Type B pancreatic cell (in vitro differentiated cells): ENCODE measurements at regions not wholly inside any gene's neighbourhood (a gene's known extent, or its start where the extent isn't known, plus 50 kb on each side); places are given as distances from the start of the nearest gene placed in this dataset.

Source experiments
- DNase-seq: peaks from one replicate; pipeline ENCODE4 v3.0.0; 2021; ENCODE audit warnings: mixed read lengths; ENCODE audit not compliant: unreplicated experiment; ENCODE audit errors: extremely low spot score
- H3K27ac Mint-ChIP-seq: 2 replicates; pipeline ENCODE4 v1.8.0; 2021; ENCODE audit warnings: mild to moderate bottlenecking, mixed read lengths
- H3K27me3 Mint-ChIP-seq: 2 replicates; pipeline ENCODE4 v1.8.0; 2021; ENCODE audit warnings: mixed read lengths
- H3K36me3 Mint-ChIP-seq: 2 replicates; pipeline ENCODE4 v1.8.0; 2021; ENCODE audit warnings: mixed read lengths
- H3K4me1 Mint-ChIP-seq: one replicate; pipeline ENCODE4 v1.8.0; 2021; ENCODE audit warnings: mixed read lengths; ENCODE audit not compliant: unreplicated experiment
- H3K4me3 Mint-ChIP-seq: 2 replicates; pipeline ENCODE4 v1.8.0; 2021; ENCODE audit warnings: mild to moderate bottlenecking, mixed read lengths
- H3K9me3 Mint-ChIP-seq: 2 replicates; pipeline ENCODE4 v1.8.0; 2021; ENCODE audit warnings: mixed read lengths
- TF ChIP-seq, protein P1 (sequence below): fragments of 200-600 bp; sonication (generic); conservative IDR thresholded peaks from 2 replicates; pipeline ENCODE4 v1.5.0; 2021; ENCODE audit warnings: antibody characterized with exemption, mild to moderate bottlenecking

DNA sequence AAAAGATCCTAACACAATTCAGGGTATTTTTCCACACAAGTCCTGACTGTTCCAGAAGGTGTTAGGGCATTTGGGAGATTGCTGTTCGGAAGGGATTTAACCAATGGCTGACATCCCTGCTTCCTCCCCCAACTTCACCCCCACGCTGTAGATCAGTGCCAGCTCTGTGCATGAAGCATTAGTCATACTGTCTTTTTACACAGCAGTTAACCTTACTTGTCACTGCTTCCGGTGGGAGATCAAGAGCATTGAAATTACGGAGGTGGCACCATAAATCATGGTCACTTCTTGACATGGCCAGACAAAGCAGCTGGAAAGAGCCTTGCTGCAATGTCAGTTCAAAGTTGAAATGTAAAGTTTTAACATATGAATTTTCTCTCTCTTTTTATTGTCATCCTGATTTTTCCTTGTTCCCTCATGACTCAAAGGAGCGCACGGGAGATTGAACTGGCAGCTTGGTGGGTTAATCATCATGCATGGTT lies 70.2 kb downstream of the HRH4 start:
- H3K36me3 Mint-ChIP-seq, result no peaks in the 10 kb centered on the region
- no peak for DNase-seq
- H3K4me1 Mint-ChIP-seq, result peaks cover 9% of the 10 kb centered on the region
- peaks cover 10% of the 10 kb centered on the region for H3K27me3 Mint-ChIP-seq
- TF ChIP-seq, protein P1, sequence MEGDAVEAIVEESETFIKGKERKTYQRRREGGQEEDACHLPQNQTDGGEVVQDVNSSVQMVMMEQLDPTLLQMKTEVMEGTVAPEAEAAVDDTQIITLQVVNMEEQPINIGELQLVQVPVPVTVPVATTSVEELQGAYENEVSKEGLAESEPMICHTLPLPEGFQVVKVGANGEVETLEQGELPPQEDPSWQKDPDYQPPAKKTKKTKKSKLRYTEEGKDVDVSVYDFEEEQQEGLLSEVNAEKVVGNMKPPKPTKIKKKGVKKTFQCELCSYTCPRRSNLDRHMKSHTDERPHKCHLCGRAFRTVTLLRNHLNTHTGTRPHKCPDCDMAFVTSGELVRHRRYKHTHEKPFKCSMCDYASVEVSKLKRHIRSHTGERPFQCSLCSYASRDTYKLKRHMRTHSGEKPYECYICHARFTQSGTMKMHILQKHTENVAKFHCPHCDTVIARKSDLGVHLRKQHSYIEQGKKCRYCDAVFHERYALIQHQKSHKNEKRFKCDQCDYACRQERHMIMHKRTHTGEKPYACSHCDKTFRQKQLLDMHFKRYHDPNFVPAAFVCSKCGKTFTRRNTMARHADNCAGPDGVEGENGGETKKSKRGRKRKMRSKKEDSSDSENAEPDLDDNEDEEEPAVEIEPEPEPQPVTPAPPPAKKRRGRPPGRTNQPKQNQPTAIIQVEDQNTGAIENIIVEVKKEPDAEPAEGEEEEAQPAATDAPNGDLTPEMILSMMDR, result no peak
- no peak overlapping the region for H3K27ac Mint-ChIP-seq
- H3K9me3 Mint-ChIP-seq, result peaks cover 5% of the 10 kb centered on the region
- H3K4me3 Mint-ChIP-seq, result no peak overlapping the region

- TF ChIP-seq, protein P1, result no peak
- Mint-ChIP-seq H3K27ac (no peak overlapping the region), H3K36me3 (no peaks in the 10 kb centered on the region), H3K27me3 (peaks cover 15% of the 10 kb centered on the region), H3K9me3 (peaks cover 5% of the 10 kb centered on the region), H3K4me3 (no peak overlapping the region), H3K4me1 (peaks cover 9% of the 10 kb centered on the region)
- no peak for DNase-seq
Observed at GRCh38 chr18:24534271-24534670, 73.8 kb downstream of the HRH4 start.

- no peak for DNase-seq
- no peaks in the 10 kb centered on the region for H3K36me3 Mint-ChIP-seq
- no peak overlapping the region for H3K4me3 Mint-ChIP-seq
- H3K4me1 Mint-ChIP-seq, result peaks cover 9% of the 10 kb centered on the region
- H3K27me3 Mint-ChIP-seq, result peaks cover 15% of the 10 kb centered on the region
- peaks cover 5% of the 10 kb centered on the region for H3K9me3 Mint-ChIP-seq
- no peak overlapping the region for H3K27ac Mint-ChIP-seq
- TF ChIP-seq, protein P1, result no peak
Observed at GRCh38 chr18:24534737-24535136, 74.3 kb downstream of the HRH4 start.

- H3K4me3 Mint-ChIP-seq, result no peak overlapping the region
- no peak overlapping the region for H3K27ac Mint-ChIP-seq
- H3K27me3 Mint-ChIP-seq, result peaks cover 15% of the 10 kb centered on the region
- TF ChIP-seq, protein P1, result no peak
- H3K4me1 Mint-ChIP-seq, result peaks cover 4% of the 10 kb centered on the region
- H3K9me3 Mint-ChIP-seq, result peaks cover 5% of the 10 kb centered on the region
- DNase-seq, result no peak
- H3K36me3 Mint-ChIP-seq, result no peaks in the 10 kb centered on the region
Observed at GRCh38 chr18:24535527-24536295, 75.3 kb downstream of the HRH4 start.

- DNase-seq, result no peak
- H3K9me3 Mint-ChIP-seq, result peaks cover 5% of the 10 kb centered on the region
- H3K27me3 Mint-ChIP-seq, result peaks cover 15% of the 10 kb centered on the region
- TF ChIP-seq, protein P1, result no peak
- no peaks in the 10 kb centered on the region for H3K36me3 Mint-ChIP-seq
- no peaks in the 10 kb centered on the region for H3K4me1 Mint-ChIP-seq
- no peak overlapping the region for H3K27ac Mint-ChIP-seq
- no peak overlapping the region for H3K4me3 Mint-ChIP-seq
Observed at GRCh38 chr18:24536326-24536725, 75.9 kb downstream of the HRH4 start.
